SK-N-SH (cell line): ENCODE measurements at regions not wholly inside any gene's neighbourhood (a gene's known extent, or its start where the extent isn't known, plus 50 kb on each side); places are given as distances from the start of the nearest gene placed in this dataset.

Source experiments
- CTCF ChIP-seq: fragments of 200-600 bp; sonication (generic); IDR thresholded peaks from 2 replicates; pipeline ENCODE4 v1.6.1; 2017; ENCODE audit warnings: antibody characterized with exemption, mild to moderate bottlenecking, moderate library complexity
- EZH2phosphoT487 ChIP-seq: fragments of 200-600 bp; sonication (generic); IDR thresholded peaks from 2 replicates; pipeline ENCODE4 v1.6.1; 2017; ENCODE audit warnings: low read depth, mixed run types, mild to moderate bottlenecking, antibody characterized with exemption, moderate library complexity, borderline replicate concordance
- GABPA ChIP-seq: IDR thresholded peaks from 2 replicates; pipeline ENCODE4 v1.4.0; 2012; ENCODE audit warnings: low read depth, mild to moderate bottlenecking
- MXI1 ChIP-seq: IDR thresholded peaks from 2 replicates; pipeline ENCODE4 v1.6.1; 2012; ENCODE audit warnings: mild to moderate bottlenecking, low read depth, low read length, improper control_type of control experiment
- POLR2AphosphoS5 ChIP-seq: IDR thresholded peaks from 2 replicates; pipeline ENCODE4 v1.6.1; 2012; ENCODE audit warnings: low read depth, low read length
- RAD21 ChIP-seq: IDR thresholded peaks from 2 replicates; pipeline ENCODE4 v1.6.1; 2012; ENCODE audit warnings: mild to moderate bottlenecking, low read length
- RFX5 ChIP-seq: IDR thresholded peaks from 2 replicates; pipeline ENCODE4 v1.6.1; 2012; ENCODE audit warnings: mild to moderate bottlenecking, improper control_type of control experiment, low read length
- RXRA ChIP-seq: IDR thresholded peaks from 2 replicates; pipeline ENCODE4 v1.4.0; 2012; ENCODE audit warnings: low read depth, mild to moderate bottlenecking, borderline replicate concordance
- TAF1 ChIP-seq: IDR thresholded peaks from 2 replicates; pipeline ENCODE4 v1.6.1; 2012; ENCODE audit warnings: low read depth, mild to moderate bottlenecking, low read length, moderate library complexity, borderline replicate concordance

- TF ChIP-seq MXI1 (no peak), RAD21 (no peak), TAF1 (no peak), CTCF (no peak), EZH2phosphoT487 (no peak), GABPA (no peak), RXRA (no peak), RFX5 (no peak), POLR2AphosphoS5 (no peak)
Observed at GRCh38 chr20:57829805-57830514, 120.1 kb upstream of the PMEPA1 start.
